Effector CD4-positive, alpha-beta T cell (primary cell): ENCODE measurements at regions not wholly inside any gene's neighbourhood (a gene's known extent, or its start where the extent isn't known, plus 50 kb on each side); places are given as distances from the start of the nearest gene placed in this dataset.

ENCODE experiments used
- DNase-seq: peaks from one replicate; pipeline ENCODE4 v3.0.0-alpha.2; 2020

DNA sequence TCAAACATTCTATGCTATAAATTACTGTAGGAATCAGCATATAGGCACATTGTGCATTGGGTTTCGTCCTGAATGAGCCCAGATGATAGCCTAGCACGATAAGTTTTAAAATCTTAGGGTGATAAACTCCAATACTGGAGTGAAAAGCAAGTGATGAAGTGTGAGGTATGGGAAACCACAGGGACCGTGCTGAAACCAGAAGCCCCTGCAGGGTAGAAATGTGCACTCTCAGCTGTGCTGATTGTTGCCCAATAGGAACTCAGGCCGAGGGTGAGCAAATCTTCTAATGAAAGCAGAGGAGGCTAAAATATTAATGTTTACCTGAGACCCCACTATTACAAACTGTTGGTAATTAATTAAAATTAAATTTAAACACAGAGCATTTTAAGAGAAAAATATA is 1486.6 kb downstream of the AACS start:
- DNase-seq, result no peak

DNA sequence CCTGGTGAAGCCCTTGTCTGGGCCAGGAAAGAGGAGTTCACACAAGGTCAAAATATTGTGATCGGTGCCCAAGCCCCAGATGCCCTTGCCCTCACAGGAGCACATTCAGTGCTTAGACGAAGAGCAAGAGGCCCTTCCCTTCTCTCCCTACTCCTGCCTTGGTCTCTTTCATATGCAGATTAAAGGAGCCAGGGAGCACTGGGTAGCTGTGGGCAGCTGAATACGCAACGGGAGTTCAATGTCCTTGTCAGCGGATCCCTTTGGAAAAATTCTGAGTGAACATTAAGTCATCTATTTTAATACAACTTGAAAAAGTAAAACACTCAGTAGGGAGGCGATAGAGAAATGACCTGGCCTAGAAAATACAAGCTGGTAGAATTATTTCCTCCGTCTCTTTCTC is 1489.4 kb downstream of the AACS start:
- no peak for DNase-seq

DNA sequence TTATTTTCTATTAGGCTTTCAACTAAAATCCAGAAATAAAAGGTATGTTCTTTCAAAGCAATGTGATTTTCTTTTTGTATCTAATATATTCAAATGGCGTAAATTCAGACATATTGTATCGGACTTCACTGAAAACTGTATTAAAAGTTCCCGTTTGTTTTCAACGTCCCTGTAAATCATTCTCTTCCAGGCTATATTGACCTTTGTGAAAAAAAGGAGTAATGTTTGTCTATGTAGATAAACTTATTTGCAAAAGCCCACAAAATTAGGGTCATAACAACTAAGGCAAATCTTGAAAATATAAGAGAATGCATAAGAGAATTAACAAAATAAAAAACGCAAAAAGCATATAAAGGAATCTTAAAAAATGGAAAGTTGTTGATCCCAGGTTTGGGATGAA is 1492.4 kb downstream of the AACS start:
- DNase-seq, result no peak

- no peak for DNase-seq
These were observed 1493.0 kb downstream of the AACS start for GRCh38 chr12:126558219-126558618.

- DNase-seq, result no peak
These were observed 1493.6 kb downstream of the AACS start for GRCh38 chr12:126558810-126559209.

DNA sequence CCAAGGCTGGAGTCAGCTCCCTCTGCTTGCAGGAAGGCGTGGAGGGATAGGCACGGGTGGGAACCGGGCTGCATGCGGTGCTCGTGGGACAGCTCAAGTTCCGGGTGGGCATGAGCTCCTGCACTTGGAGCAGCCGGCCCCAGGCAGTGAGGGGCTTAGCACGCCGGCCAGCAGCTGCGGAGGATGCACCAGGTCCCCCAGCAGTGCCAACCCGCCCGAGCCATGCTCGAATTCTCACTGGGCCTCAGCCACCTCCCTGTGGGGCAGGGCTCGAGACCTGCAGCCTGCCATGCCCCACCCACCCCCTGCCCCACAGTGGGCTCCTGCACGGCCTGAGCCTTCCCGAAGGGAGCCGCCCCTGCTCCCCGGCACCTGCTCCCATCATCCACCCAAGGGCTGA is 1501.8 kb downstream of the AACS start:
- no peak for DNase-seq

- DNase-seq, result no peak
These were observed 1504.5 kb downstream of the AACS start for GRCh38 chr12:126569706-126570105.

DNA sequence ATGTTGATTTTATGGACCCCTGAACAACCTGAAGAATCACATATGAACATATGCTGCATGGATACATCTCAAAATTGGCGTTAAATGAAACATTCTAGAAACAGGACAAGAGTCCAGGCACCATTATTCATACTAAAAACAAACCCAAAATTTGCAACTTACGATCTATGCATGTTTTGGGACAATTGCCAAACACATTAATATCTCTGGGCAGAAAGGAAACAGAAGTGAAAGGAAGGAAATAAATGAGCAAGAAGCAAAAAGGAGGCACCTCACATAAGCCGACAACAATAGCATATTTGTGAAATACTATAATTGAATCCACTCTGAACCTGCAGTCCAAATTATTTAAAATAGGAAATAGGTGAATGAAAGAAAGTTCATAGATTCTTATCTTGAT is 1505.3 kb downstream of the AACS start:
- DNase-seq, result no peak

- DNase-seq, result no peak
These were observed 1506.9 kb downstream of the AACS start for GRCh38 chr12:126572170-126572569.

DNA sequence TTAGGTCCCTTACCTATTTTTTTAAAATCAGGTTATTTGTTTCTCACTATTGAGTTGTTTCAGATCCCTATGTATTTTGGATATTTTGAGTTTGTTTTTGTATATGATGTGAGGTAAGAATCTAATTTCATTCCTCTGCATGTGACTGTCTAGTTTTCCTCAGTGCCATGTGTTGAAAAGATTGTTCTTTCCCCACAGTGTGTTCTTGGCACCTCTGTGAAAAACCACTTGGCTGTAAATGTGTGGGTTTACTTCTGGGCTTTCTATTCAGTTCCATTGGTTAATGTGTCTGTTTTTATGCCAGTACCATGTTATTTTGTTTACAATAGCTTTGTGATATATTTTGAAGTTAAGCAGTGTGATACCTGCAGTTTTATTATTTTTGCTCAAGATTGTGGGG is 1516.4 kb downstream of the AACS start:
- DNase-seq, result no peak

- DNase-seq, result no peak
These were observed 1517.0 kb downstream of the AACS start for GRCh38 chr12:126582231-126582630.

- DNase-seq, result no peak
These were observed 1523.5 kb downstream of the AACS start for GRCh38 chr12:126588586-126589249.

DNA sequence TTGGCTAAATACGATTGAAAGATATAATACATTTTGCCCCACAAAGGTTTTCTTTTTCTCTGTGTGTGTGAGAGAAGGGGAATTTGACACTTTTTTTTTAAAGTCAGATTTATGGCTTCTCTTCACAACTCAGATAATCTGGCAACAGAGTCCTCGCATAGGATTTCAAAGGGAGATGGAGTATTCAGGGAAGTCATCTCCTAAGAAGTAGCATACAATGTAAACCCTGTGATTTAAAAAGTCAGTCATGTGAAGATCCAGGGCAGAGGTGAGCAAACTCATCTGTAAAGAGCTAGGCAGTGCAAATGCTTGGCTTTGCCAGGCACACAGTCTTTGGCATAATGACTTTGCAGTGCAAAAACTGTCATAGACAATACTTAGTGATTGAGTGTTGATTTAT is 1526.3 kb downstream of the AACS start:
- no peak for DNase-seq

GRCh38 chr12:126601184-126602170 is 1536.2 kb downstream of the AACS start:
- DNase-seq, result no peak

GRCh38 chr12:126602612-126603011 is 1537.4 kb downstream of the AACS start:
- DNase-seq, result no peak

- DNase-seq, result no peak
These were observed 1541.9 kb downstream of the AACS start for GRCh38 chr12:126607157-126607556.

DNA sequence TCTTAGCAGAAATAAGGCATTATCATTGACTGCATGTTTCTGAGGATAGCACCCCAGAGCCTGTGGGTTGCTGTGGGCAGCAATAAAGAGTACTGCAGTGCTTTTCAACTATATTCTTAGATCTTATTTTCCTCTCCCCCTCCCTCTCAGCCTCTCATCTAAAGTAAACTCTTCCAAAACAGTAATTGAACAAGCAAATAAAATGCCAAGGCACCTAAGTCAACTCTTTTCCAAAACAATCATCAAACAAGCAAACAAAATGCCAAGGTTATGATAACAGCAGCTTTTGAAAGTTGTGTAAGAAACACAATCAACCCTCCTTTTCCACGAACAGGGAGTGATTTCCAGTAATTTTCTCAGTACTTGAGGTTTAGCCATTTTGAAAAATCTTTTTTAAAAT is 1542.6 kb downstream of the AACS start:
- DNase-seq, result no peak

DNA sequence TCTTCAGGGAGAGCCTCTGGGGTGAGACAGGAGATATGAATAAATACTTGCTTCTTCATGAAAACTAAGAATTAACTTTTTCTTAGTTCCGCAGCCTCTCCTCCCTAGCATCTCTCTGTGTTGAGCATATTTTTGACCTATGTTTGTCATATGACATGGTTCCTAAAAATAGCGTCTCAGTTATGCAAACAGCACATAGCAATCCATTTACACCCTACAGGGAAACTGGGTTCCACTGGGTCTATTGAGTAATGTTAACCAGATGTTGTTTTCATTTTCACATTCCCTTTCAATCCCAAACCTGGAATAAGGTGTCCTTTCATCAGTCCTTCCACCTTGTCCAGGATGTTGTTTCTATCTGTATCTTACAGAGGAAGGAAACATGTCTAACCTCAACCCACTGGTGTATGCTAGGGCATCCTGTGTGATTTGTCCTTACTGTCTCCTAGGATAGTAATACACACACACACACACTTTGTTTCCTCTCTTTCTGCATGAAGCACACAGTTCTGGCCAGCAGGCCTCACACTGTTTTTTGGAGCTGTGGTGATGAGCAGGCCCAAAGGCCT is 1543.5 kb downstream of the AACS start:
- no peak for DNase-seq

- DNase-seq, result no peak
These were observed 1551.2 kb downstream of the AACS start for GRCh38 chr12:126616441-126616840.

- DNase-seq, result no peak
These were observed 1552.1 kb downstream of the AACS start for GRCh38 chr12:126617312-126617711.

- no peak for DNase-seq
These were observed 1562.4 kb downstream of the AACS start for GRCh38 chr12:126627596-126627995.

DNA sequence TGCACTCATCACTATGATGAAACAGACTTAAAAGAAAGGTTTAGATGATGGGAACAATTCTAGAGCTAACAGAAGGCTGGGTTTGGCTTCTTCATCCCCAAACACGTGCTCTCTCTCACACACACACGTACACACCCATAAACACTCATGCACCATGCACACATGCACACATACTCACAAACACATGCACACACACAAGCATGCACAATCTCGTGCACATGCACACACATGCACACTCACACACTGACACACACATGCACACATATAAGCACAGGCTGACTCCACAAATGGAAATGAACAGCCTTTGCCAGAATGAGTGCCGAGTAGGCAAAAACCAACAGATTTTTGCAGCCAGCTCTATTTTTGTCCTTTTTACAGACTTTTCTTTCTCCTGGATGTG is 1571.6 kb downstream of the AACS start:
- DNase-seq, result no peak

GRCh38 chr12:126644236-126645020 is 1579.2 kb downstream of the AACS start:
- no peak for DNase-seq
